ENCODE measurements at regions not wholly inside any gene's neighbourhood (a gene's known extent, or its start where the extent isn't known, plus 50 kb on each side); places are given as distances from the start of the nearest gene placed in this dataset.

DNA sequence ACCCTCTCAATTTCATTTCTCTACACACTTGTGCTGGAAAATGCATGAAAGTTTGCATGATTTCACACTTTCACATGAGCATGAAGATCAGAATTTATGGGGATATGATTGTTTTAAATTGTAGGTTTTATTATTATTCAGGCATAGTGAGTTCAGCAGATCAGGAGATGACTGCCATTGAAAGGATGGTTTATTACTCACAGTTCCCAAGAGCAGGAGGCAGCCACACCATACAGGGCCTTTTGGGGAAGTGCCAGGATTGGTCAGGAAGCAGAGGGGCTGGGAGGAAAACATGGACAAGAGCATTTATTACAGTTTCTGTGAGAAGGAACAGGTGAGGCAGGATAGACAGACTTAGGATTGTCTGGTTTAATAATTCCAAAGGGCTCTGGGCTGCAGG lies 114.6 kb upstream of the KCNJ15 start:
- no peak for DNase-seq (ENCODE audit: low read depth, low spot score)
- no peak for TF ChIP-seq CTCF (IDR thresholded peaks at IDR 0.05; ENCODE audit: insufficient read depth, low read length, missing control alignments)
- ChIA-PET CTCF (no interaction called here), POLR2A (no interaction called here)
- H3K4me3 ChIP-seq (ENCODE audit: low read depth, low read length): no peak overlapping the region

DNA sequence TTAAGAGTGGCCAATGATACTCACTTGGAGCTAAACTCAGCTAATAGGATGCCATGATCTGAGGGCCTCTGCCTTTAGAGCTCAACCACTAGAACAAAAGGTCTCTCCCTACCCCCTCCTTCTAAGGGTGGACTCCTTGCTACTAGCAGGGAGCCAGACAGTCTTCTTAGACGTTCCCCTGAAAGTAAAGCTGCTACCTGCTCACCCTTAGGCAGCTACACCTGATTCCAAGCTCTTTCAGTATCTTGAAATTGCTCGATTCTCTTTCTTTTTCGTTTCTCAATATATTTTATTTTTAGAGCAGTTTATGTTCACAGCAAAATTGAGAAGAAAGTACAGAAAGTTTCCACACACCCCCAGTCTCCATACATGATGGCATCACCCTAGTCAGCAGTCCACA lies 112.6 kb upstream of the KCNJ15 start:
- H3K4me3 ChIP-seq (ENCODE audit: low read depth, low read length): no peak overlapping the region
- POLR2A ChIA-PET: no interaction called here
- CTCF ChIA-PET: no interaction called here
- TF ChIP-seq CTCF (IDR thresholded peaks at IDR 0.05; ENCODE audit: insufficient read depth, low read length, missing control alignments): no peak
- DNase-seq (ENCODE audit: low read depth, low spot score): no peak

- CTCF ChIA-PET: no interaction called here
- no peak for DNase-seq (ENCODE audit: low read depth, low spot score)
- no peak overlapping the region for H3K4me3 ChIP-seq (ENCODE audit: low read depth, low read length)
- TF ChIP-seq CTCF (IDR thresholded peaks at IDR 0.05; ENCODE audit: insufficient read depth, low read length, missing control alignments): no peak
- POLR2A ChIA-PET: no interaction called here
Measured at GRCh38 chr21:38145104-38145503, 111.7 kb upstream of the KCNJ15 start.

- TF ChIP-seq CTCF (IDR thresholded peaks at IDR 0.05; ENCODE audit: insufficient read depth, low read length, missing control alignments): no peak
- POLR2A ChIA-PET: no interaction called here
- no peak overlapping the region for H3K4me3 ChIP-seq (ENCODE audit: low read depth, low read length)
- no peak for DNase-seq (ENCODE audit: low read depth, low spot score)
- CTCF ChIA-PET: interaction anchor here (0.7 to 1.5 kb wide), 5 partner anchors 12 to 436 kb away, joined by 3 to 6 read pairs (median 3); no protein-coding TSS in a partner anchor
Measured at GRCh38 chr21:38147391-38147790, 109.4 kb upstream of the KCNJ15 start.

DNA sequence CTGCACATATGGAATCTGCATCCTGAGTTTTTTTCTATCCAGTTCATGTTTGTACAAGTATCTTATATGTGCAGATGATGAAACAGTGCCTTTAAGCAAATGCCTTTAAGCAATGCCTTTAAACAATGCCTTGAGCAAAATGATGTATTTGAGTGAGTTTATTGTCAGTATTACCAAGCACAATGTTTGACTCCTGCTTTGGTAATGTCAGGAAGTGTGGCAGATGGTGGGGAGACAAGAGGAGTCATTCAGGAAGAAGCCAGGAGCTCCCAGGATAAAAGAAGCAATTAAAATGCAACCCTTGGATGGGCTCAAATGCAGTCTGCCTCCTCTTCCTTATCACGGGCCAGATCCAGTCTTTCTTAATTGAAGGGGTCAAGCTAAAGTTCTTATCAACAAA lies 108.7 kb upstream of the KCNJ15 start:
- no peak overlapping the region for H3K4me3 ChIP-seq (ENCODE audit: low read depth, low read length)
- no peak for TF ChIP-seq CTCF (IDR thresholded peaks at IDR 0.05; ENCODE audit: insufficient read depth, low read length, missing control alignments)
- ChIA-PET CTCF (interaction anchor here (0.8 to 1.7 kb wide), 6 partner anchors 9 to 436 kb away, joined by 3 to 5 read pairs (median 4); no protein-coding TSS in a partner anchor), POLR2A (no interaction called here)
- DNase-seq (ENCODE audit: low read depth, low spot score): no peak

DNA sequence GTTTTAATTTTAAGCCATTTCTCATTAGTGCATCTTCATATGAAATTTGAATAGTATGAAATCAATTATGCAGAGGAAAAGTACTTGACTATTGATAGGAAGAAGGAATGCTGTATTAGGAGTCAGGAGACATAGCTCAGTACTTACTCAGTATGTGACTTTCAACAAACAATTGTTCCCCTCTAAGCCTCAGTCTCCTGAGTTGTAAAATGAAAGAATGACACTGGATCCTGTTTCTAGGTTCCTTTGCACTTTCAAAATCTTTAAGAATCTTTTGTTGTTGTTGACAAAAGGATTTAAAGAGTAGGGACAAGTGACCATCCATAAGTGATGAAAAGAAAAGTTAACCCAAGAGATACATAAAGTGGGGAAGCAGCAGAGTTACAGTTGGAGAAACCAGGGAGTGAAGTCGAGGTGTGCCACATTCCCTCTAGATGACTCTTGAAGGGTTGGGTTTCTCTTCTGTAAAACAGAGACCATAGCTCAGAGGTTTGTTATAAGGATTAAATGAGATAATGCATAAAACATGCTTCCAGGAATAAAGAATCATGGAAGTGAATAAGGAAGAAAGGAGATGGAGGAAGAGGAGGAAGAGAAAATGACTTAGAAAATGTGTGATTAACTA lies 105.7 kb upstream of the KCNJ15 start:
- CTCF ChIA-PET: interaction anchor here (0.7 to 2.8 kb wide), 6 partner anchors 8 to 205 kb away, joined by 3 to 14 read pairs (median 5); no protein-coding TSS in a partner anchor
- DNase-seq (ENCODE audit: low read depth, low spot score): no peak
- POLR2A ChIA-PET: no interaction called here
- TF ChIP-seq CTCF (IDR thresholded peaks at IDR 0.05; ENCODE audit: insufficient read depth, low read length, missing control alignments): no peak
- no peak overlapping the region for H3K4me3 ChIP-seq (ENCODE audit: low read depth, low read length)
